Esophagus muscularis mucosa (tissue), 4 donors: ENCODE measurements at regions not wholly inside any gene's neighbourhood (a gene's known extent, or its start where the extent isn't known, plus 50 kb on each side); places are given as distances from the start of the nearest gene placed in this dataset.
"Not testable (repeated sequence)": the region's sequence is repeated elsewhere in the genome, so short reads cannot be mapped to it uniquely, and the experiment has no call there.

Experiments
- CTCF ChIP-seq, 3 experiments: fragments of 200-600 bp in 2 of 3; fragments of 450-650 bp in 1 of 3; sonication (generic) in 2 of 3; IDR thresholded peaks; one replicate each; pipeline ENCODE4 v1.5.1; 2017 to 2019; ENCODE audit warnings: antibody characterized with exemption in 3 of 3, mild to moderate bottlenecking in 2 of 3, moderate library complexity in 1 of 3
- EP300 ChIP-seq: sonication (generic); formaldehyde crosslinking; IDR thresholded peaks from one replicate; pipeline ENCODE4 v1.6.1; 2017; ENCODE audit warnings: antibody characterized with exemption
- POLR2A ChIP-seq: fragments of 450-650 bp; IDR thresholded peaks from one replicate; pipeline ENCODE4 v1.6.1; 2017; ENCODE audit warnings: antibody characterized with exemption, moderate library complexity, mild to moderate bottlenecking, low read depth
- POLR2AphosphoS5 ChIP-seq, 2 donors: sonication (generic); formaldehyde crosslinking; IDR thresholded peaks; one replicate each; pipeline ENCODE4 v1.6.1; 2017; ENCODE audit warnings: antibody characterized with exemption in 2 of 2

GRCh38 chr10:53647221-53647620, 874.6 kb upstream of the MBL2 start:
- TF ChIP-seq CTCF (IDR thresholded peaks at IDR 0.05); EP300; POLR2AphosphoS5 (IDR thresholded peaks at IDR 0.05); POLR2A: not testable (repeated sequence)
